AG09319 (cell line): ENCODE measurements at regions not wholly inside any gene's neighbourhood (a gene's known extent, or its start where the extent isn't known, plus 50 kb on each side); places are given as distances from the start of the nearest gene placed in this dataset.
"Not testable (repeated sequence)": the region's sequence is repeated elsewhere in the genome, so short reads cannot be mapped to it uniquely, and the experiment has no call there.

Experiments
- DNase-seq: peaks from one replicate; pipeline ENCODE4 v3.0.0-alpha.2; 2010; ENCODE audit warnings: low read depth; ENCODE audit errors: extremely low read depth
- CTCF ChIP-seq: IDR thresholded peaks from 2 replicates; pipeline ENCODE4 v1.5.1; 2011; ENCODE audit warnings: low read depth, mild to moderate bottlenecking, inconsistent platforms, low read length, moderate library complexity

- TF ChIP-seq CTCF: no peak
- DNase-seq: no peak
Measured at GRCh38 chr11:42996421-42997307, 315.1 kb upstream of the API5 start.

GRCh38 chr11:43004879-43005278, 306.9 kb upstream of the API5 start:
- DNase-seq: not testable (repeated sequence)

- no peak for DNase-seq
Measured at GRCh38 chr11:43010042-43010441, 301.8 kb upstream of the API5 start.

GRCh38 chr11:43012606-43013005, 299.2 kb upstream of the API5 start:
- DNase-seq: no peak
- no peak for TF ChIP-seq CTCF

More at GRCh38 chr11:43010042-43010441, 301.8 kb upstream of the API5 start:
- no peak for TF ChIP-seq CTCF

- TF ChIP-seq CTCF: no peak
- no peak for DNase-seq
Measured at GRCh38 chr11:43021466-43021865, 290.3 kb upstream of the API5 start.

- TF ChIP-seq CTCF: no peak
- no peak for DNase-seq
Measured at GRCh38 chr11:43034341-43034740, 277.5 kb upstream of the API5 start.

- no peak for TF ChIP-seq CTCF
- no peak for DNase-seq
Measured at GRCh38 chr11:43035086-43035485, 276.7 kb upstream of the API5 start.
